Endothelial cell of umbilical vein (primary cell): ENCODE measurements at regions not wholly inside any gene's neighbourhood (a gene's known extent, or its start where the extent isn't known, plus 50 kb on each side); places are given as distances from the start of the nearest gene placed in this dataset.

ENCODE experiments used
- BruUV-seq: library from RNA; stranded (reverse); fragments of 400-500 nt; replicated peaks from 2 replicates; lab custom pipeline; 2021; lab: Mats Ljungman, UMichigan
- CTCF ChIA-PET: fragments of 300-600, 350-600 bp; sonication (Branson Sonifier 250); formaldehyde crosslinking; loops from one replicate; lab custom pipeline; 2021; ENCODE audit warnings: antibody characterized with exemption, inconsistent platforms; lab: Charles Lee
- POLR2A ChIA-PET: fragments of 300-600, 350-600 bp; sonication (Branson Sonifier 250); formaldehyde crosslinking; loops from one replicate; lab custom pipeline; 2021; ENCODE audit warnings: antibody characterized with exemption, inconsistent platforms; lab: Charles Lee
- DNase-seq: peaks from one replicate; pipeline ENCODE4 v3.0.0-alpha.2; 2011; ENCODE audit warnings: low read depth, low spot score
- FAIRE-seq: peaks from 2 replicates; lab custom pipeline; 2011; peaks lifted over from hg19 to GRCh38; lab: Jason Lieb, UNC
- H2AFZ ChIP-seq: 2 replicates; pipeline ENCODE4 v1.6.0; 2012; ENCODE audit warnings: low read depth, low read length, control low read depth, inconsistent platforms
- H3K27ac ChIP-seq: 2 replicates; pipeline ENCODE4 v1.5.1; 2011; ENCODE audit warnings: low read depth, mild to moderate bottlenecking, control low read depth, low read length, moderate library complexity; ENCODE audit not compliant: insufficient read depth
- H3K27me3 ChIP-seq, 2 experiments: 2 replicates each; pipeline versions ENCODE4 v1.6.0 to v1.6.1; 2011; ENCODE audit warnings: low read length in 2 of 2, mixed read lengths in 1 of 2; ENCODE audit not compliant: control insufficient read depth in 2 of 2, insufficient read depth in 2 of 2
- H3K36me3 ChIP-seq, 2 experiments: 2 replicates in 1 of 2; 3 replicates in 1 of 2; pipeline ENCODE4 v1.5.1; 2011; ENCODE audit warnings: low read length in 2 of 2, mild to moderate bottlenecking in 1 of 2, moderate library complexity in 1 of 2; ENCODE audit not compliant: control insufficient read depth in 2 of 2, insufficient read depth in 2 of 2; ENCODE audit errors: extremely low read depth in 1 of 2
- H3K4me1 ChIP-seq: 3 replicates; pipeline ENCODE4 v1.5.1; 2011; ENCODE audit warnings: mild to moderate bottlenecking, low read length; ENCODE audit not compliant: control insufficient read depth, insufficient read depth; ENCODE audit errors: extremely low read depth
- H3K4me2 ChIP-seq: 2 replicates; pipeline ENCODE4 v1.6.1; 2011; ENCODE audit warnings: low read length, control low read depth, mixed read lengths; ENCODE audit not compliant: insufficient read depth
- H3K4me3 ChIP-seq, 3 experiments: fragments of 200-600 bp in 1 of 3; sonication (generic), shearing (Covaris generic) in 1 of 3; replicated peaks in 1 of 3; 2 replicates each; pipeline ENCODE4 v1.5.1; 2011 to 2016; ENCODE audit warnings: control low read depth in 3 of 3, low read length in 3 of 3, mild to moderate bottlenecking in 2 of 3, inconsistent platforms in 1 of 3, low read depth in 1 of 3, moderate library complexity in 1 of 3; ENCODE audit not compliant: insufficient read depth in 1 of 3
- H3K79me2 ChIP-seq: 2 replicates; pipeline ENCODE4 v1.6.0; 2012; ENCODE audit warnings: low read length, inconsistent platforms; ENCODE audit not compliant: control insufficient read depth, insufficient read depth
- H3K9ac ChIP-seq: replicated peaks from 2 replicates; pipeline ENCODE3; 2011; ENCODE audit warnings: low read length, control low read depth; ENCODE audit not compliant: insufficient read depth; ENCODE audit errors: extremely low read depth
- H3K9me1 ChIP-seq: replicated peaks from 3 replicates; pipeline ENCODE4 v1.6.0; 2011; ENCODE audit warnings: mild to moderate bottlenecking, low read length; ENCODE audit not compliant: control insufficient read depth, insufficient read depth; ENCODE audit errors: extremely low read depth
- H3K9me3 ChIP-seq: replicated peaks from 2 replicates; pipeline ENCODE4 v1.5.1; 2012; ENCODE audit warnings: low read length, inconsistent platforms; ENCODE audit not compliant: control insufficient read depth, insufficient read depth
- H4K20me1 ChIP-seq: replicated peaks from 2 replicates; pipeline ENCODE3; 2011; ENCODE audit warnings: mild to moderate bottlenecking, low read length; ENCODE audit not compliant: control insufficient read depth, insufficient read depth; ENCODE audit errors: extremely low read depth
- CTCF ChIP-seq, 2 donors: IDR thresholded peaks; 1 replicate in 1 of 2; 2 replicates in 1 of 2; pipeline ENCODE4 v1.5.1; 2011; ENCODE audit warnings: low read length in 2 of 2, mild to moderate bottlenecking in 2 of 2, moderate library complexity in 2 of 2, control low read depth in 1 of 2, inconsistent platforms in 1 of 2, low read depth in 1 of 2; ENCODE audit not compliant: insufficient read depth in 1 of 2; ENCODE audit errors: extremely low read depth in 1 of 2
- EZH2 ChIP-seq: IDR thresholded peaks from 2 replicates; pipeline ENCODE4 v1.6.1; 2012; ENCODE audit warnings: borderline replicate concordance, low read depth, mild to moderate bottlenecking, moderate library complexity, low read length, inconsistent platforms; ENCODE audit not compliant: severe bottlenecking
- FOS ChIP-seq: IDR thresholded peaks from 2 replicates; pipeline ENCODE4 v1.6.1; 2011; ENCODE audit warnings: mild to moderate bottlenecking, low read length, moderate library complexity, borderline replicate concordance; ENCODE audit not compliant: insufficient read depth
- GATA2 ChIP-seq: IDR thresholded peaks from 2 replicates; pipeline ENCODE4 v1.7.0; 2011; ENCODE audit warnings: low read depth, mild to moderate bottlenecking, moderate library complexity, mixed read lengths, low read length; ENCODE audit not compliant: insufficient read length, insufficient read depth
- JUN ChIP-seq: IDR thresholded peaks from 2 replicates; pipeline ENCODE4 v1.6.1; 2011; ENCODE audit warnings: borderline replicate concordance, low read depth; ENCODE audit not compliant: insufficient read length, insufficient read depth
- MAX ChIP-seq: IDR thresholded peaks from 2 replicates; pipeline ENCODE4 v1.6.1; 2011; ENCODE audit not compliant: insufficient read depth, insufficient read length
- MYC ChIP-seq: IDR thresholded peaks from one replicate; pipeline ENCODE4 v1.6.1; 2011; ENCODE audit warnings: mild to moderate bottlenecking, low read depth, low read length
- POLR2A ChIP-seq: IDR thresholded peaks from 2 replicates; pipeline ENCODE4 v1.6.1; 2012; ENCODE audit warnings: low read depth, mild to moderate bottlenecking, control low read depth, low read length
- POLR2AphosphoS5 ChIP-seq: IDR thresholded peaks from 2 replicates; pipeline ENCODE4 v1.6.1; 2012; ENCODE audit warnings: low read depth, mild to moderate bottlenecking, control low read depth, low read length, moderate library complexity; ENCODE audit not compliant: insufficient read depth
- dilution Hi-C: fragments of 300-500 bp; cut with MboI; formaldehyde crosslinking; loops from one replicate; pipeline ENCODE4 v1.15.0; 2019; ENCODE audit warnings: low sequenced_read_pairs; ENCODE audit not compliant: extremely low pct_ligation_motif_present
- intact Hi-C: fragments of 100-400 bp; cut with micrococcal nuclease; formaldehyde crosslinking; loops from one replicate; pipeline ENCODE4 v1.10.0; 2022

GRCh38 chr11:69947793-69948255, 128.6 kb upstream of the FGF3 start:
- FAIRE-seq (no peak), DNase-seq (no peak)
- peaks cover 20% of the 10 kb centered on the region for H3K4me1 ChIP-seq
- dilution Hi-C loops = no loop called here
- H3K27ac ChIP-seq = no peak overlapping the region
- no TSS peak for BruUV-seq
- POLR2A ChIA-PET = no interaction called here
- H3K79me2 ChIP-seq = no peaks in the 10 kb centered on the region
- no peak overlapping the region for H2AFZ ChIP-seq
- no peak for TF ChIP-seq GATA2
- TF ChIP-seq POLR2AphosphoS5 = no peak
- TF ChIP-seq JUN = no peak
- no peak for TF ChIP-seq MAX
- TF ChIP-seq MYC = no peak
- no peak for TF ChIP-seq EZH2
- no peak for TF ChIP-seq CTCF (IDR thresholded peaks at IDR 0.05; ENCODE audit: extremely low read depth in 1 of 2, insufficient read depth in 1 of 2, low read depth in 1 of 2, low read length in 2 of 2)
- no peak for TF ChIP-seq POLR2A
- TF ChIP-seq FOS = no peak
- H3K4me3 ChIP-seq = no peak overlapping the region
- peaks cover 0 to 2% of the 10 kb centered on the region in 2 experiments for H3K27me3 ChIP-seq
- no peaks in the 10 kb centered on the region for H3K9me1 ChIP-seq
- H3K36me3 ChIP-seq = no peaks in the 10 kb centered on the region
- H3K9ac ChIP-seq = no peak overlapping the region
- H4K20me1 ChIP-seq = no peaks in the 10 kb centered on the region
- intact Hi-C loops = loop anchor here (10.0 kb wide), 1 partner anchor 127 kb away; the partner anchor contains the start of gene ANO1
- no peaks in the 10 kb centered on the region for H3K9me3 ChIP-seq
- no peak overlapping the region for H3K4me2 ChIP-seq
- CTCF ChIA-PET = interaction anchor here (0.8 to 1.1 kb wide), 3 partner anchors 13 to 244 kb away, joined by 3 to 6 read pairs (median 3); no protein-coding TSS in a partner anchor
